IMR-90 (cell line): ENCODE measurements at regions not wholly inside any gene's neighbourhood (a gene's known extent, or its start where the extent isn't known, plus 50 kb on each side); places are given as distances from the start of the nearest gene placed in this dataset.

ENCODE experiments used
- ATAC-seq: fragments of 200-7000 bp; cut with Tn5 transposase; 2 replicates; pipeline ENCODE4 v1.9.1; 2020; ENCODE audit warnings: low read depth, mild to moderate bottlenecking, moderate library complexity
- BruUV-seq: library from RNA; stranded (reverse); fragments of 400-500 nt; replicated peaks from 2 replicates; lab custom pipeline; 2021; lab: Mats Ljungman, UMichigan
- CTCF ChIA-PET: fragments of 300-600 bp; formaldehyde crosslinking; extraction: SDS; loops from one replicate; lab custom pipeline; 2021; ENCODE audit warnings: antibody characterized with exemption; lab: Yijun Ruan, JAX
- POLR2A ChIA-PET: fragments of 300-600 bp; sonication (Branson Sonifier 250); formaldehyde crosslinking; loops from one replicate; lab custom pipeline; 2022; ENCODE audit warnings: antibody characterized with exemption; ENCODE audit not compliant: unreplicated experiment; lab: Charles Lee
- DNase-seq: peaks from one replicate; pipeline ENCODE4 v3.0.0; 2013
- H2AFZ ChIP-seq: replicated peaks from 2 replicates; pipeline ENCODE3; 2013; ENCODE audit warnings: low read length, mild to moderate bottlenecking; ENCODE audit not compliant: poor library complexity
- H2AK5ac ChIP-seq: 2 replicates; pipeline ENCODE4 v1.6.1; 2013; ENCODE audit warnings: low read depth, low read length, inconsistent platforms
- H2AK9ac ChIP-seq: replicated peaks from 2 replicates; pipeline ENCODE3; 2013; ENCODE audit warnings: mild to moderate bottlenecking, low read depth, low read length, moderate library complexity; ENCODE audit not compliant: poor library complexity
- H2BK120ac ChIP-seq: 2 replicates; pipeline ENCODE4 v1.6.1; 2013; ENCODE audit warnings: low read depth, low read length, inconsistent platforms
- H2BK15ac ChIP-seq: 3 replicates; pipeline ENCODE4 v1.6.1; 2013; ENCODE audit warnings: low read depth, low read length, inconsistent platforms
- H2BK20ac ChIP-seq: 2 replicates; pipeline ENCODE4 v1.6.1; 2013; ENCODE audit warnings: low read depth, mild to moderate bottlenecking, inconsistent platforms, low read length, moderate library complexity
- H2BK5ac ChIP-seq: 2 replicates; pipeline ENCODE4 v1.6.1; 2013; ENCODE audit warnings: mild to moderate bottlenecking, low read depth, low read length, inconsistent platforms; ENCODE audit not compliant: poor library complexity, severe bottlenecking
- H3K14ac ChIP-seq: replicated peaks from 2 replicates; pipeline ENCODE4 v1.6.1; 2013; ENCODE audit warnings: low read depth, low read length, inconsistent platforms
- H3K18ac ChIP-seq: 2 replicates; pipeline ENCODE4 v1.6.1; 2013; ENCODE audit warnings: low read depth, low read length, control low read depth
- H3K23ac ChIP-seq: 2 replicates; pipeline ENCODE4 v1.6.1; 2013; ENCODE audit warnings: low read depth, low read length, inconsistent platforms
- H3K27ac ChIP-seq: 2 replicates; pipeline ENCODE4 v1.5.1; 2013; ENCODE audit warnings: mild to moderate bottlenecking, control low read depth, low read length; ENCODE audit not compliant: insufficient read depth
- H3K27me3 ChIP-seq: 2 replicates; pipeline ENCODE4 v1.6.1; 2013; ENCODE audit warnings: low read length; ENCODE audit not compliant: control insufficient read depth, insufficient read depth
- H3K36me3 ChIP-seq: 2 replicates; pipeline ENCODE4 v1.6.1; 2013; ENCODE audit warnings: low read length, mixed read lengths; ENCODE audit not compliant: control insufficient read depth, insufficient read depth
- H3K4ac ChIP-seq: 2 replicates; pipeline ENCODE4 v1.6.1; 2013; ENCODE audit warnings: low read depth, low read length, inconsistent platforms
- H3K4me1 ChIP-seq: 2 replicates; pipeline ENCODE4 v1.6.1; 2013; ENCODE audit warnings: low read length, mixed read lengths; ENCODE audit not compliant: control insufficient read depth, insufficient read depth
- H3K4me2 ChIP-seq: 2 replicates; pipeline ENCODE4 v1.6.1; 2013; ENCODE audit warnings: low read depth, mild to moderate bottlenecking, control low read depth, low read length, moderate library complexity
- H3K4me3 ChIP-seq: 2 replicates; pipeline ENCODE4 v1.5.1; 2013; ENCODE audit warnings: low read depth, mild to moderate bottlenecking, control low read depth, low read length, moderate library complexity; ENCODE audit not compliant: insufficient read depth
- H3K56ac ChIP-seq: 2 replicates; pipeline ENCODE4 v1.6.1; 2013; ENCODE audit warnings: low read length, inconsistent platforms; ENCODE audit not compliant: insufficient read depth; ENCODE audit errors: extremely low read depth
- H3K79me1 ChIP-seq, 2 experiments: 2 replicates each; pipeline ENCODE4 v1.6.1; 2013; ENCODE audit warnings: low read length in 2 of 2, inconsistent platforms in 1 of 2, low read depth in 1 of 2
- H3K9ac ChIP-seq: 2 replicates; pipeline ENCODE4 v1.6.1; 2013; ENCODE audit warnings: low read depth, low read length, control low read depth
- H3K9me1 ChIP-seq: 2 replicates; pipeline ENCODE4 v1.6.1; 2013; ENCODE audit warnings: low read length, inconsistent platforms; ENCODE audit not compliant: insufficient read depth
- H3K9me3 ChIP-seq: 2 replicates; pipeline ENCODE4 v1.6.1; 2013; ENCODE audit warnings: low read length; ENCODE audit not compliant: control insufficient read depth, insufficient read depth
- H4K20me1 ChIP-seq: 2 replicates; pipeline ENCODE4 v1.6.1; 2013; ENCODE audit warnings: low read length, inconsistent platforms; ENCODE audit not compliant: insufficient read depth
- H4K5ac ChIP-seq: 2 replicates; pipeline ENCODE4 v1.6.1; 2013; ENCODE audit warnings: mild to moderate bottlenecking, low read depth, low read length, control low read depth
- H4K8ac ChIP-seq, 2 experiments: 2 replicates each; pipeline ENCODE4 v1.6.1; 2013; ENCODE audit warnings: low read depth in 2 of 2, low read length in 2 of 2, control low read depth in 1 of 2, inconsistent platforms in 1 of 2
- H4K91ac ChIP-seq: 2 replicates; pipeline ENCODE4 v1.6.1; 2013; ENCODE audit warnings: low read depth, low read length, inconsistent platforms; ENCODE audit not compliant: insufficient read depth
- ELK1 ChIP-seq: fragments of 150-350 bp; IDR thresholded peaks from 2 replicates; pipeline ENCODE4 v1.6.1; 2016; ENCODE audit warnings: low read depth, mild to moderate bottlenecking, low read length, moderate library complexity, borderline replicate concordance
- WGBS, 2 experiments: methylation state at CpG; one replicate each; pipeline versions ENCODE4 v1.1.5 to v1.1.7; 2013; ENCODE audit warnings: missing lambda C conversion rate in 2 of 2; ENCODE audit not compliant: insufficient read length in 1 of 2; ENCODE audit errors: extremely low coverage in 2 of 2; 5-methylcytosine and 5-hydroxymethylcytosine counted together
- dilution Hi-C: fragments of 300-500 bp; cut with HindIII; formaldehyde crosslinking; loops from one replicate; pipeline ENCODE4 v1.14.3; 2018; ENCODE audit warnings: low sequenced_read_pairs; ENCODE audit not compliant: unreplicated experiment
- in situ Hi-C: fragments of 300-500 bp; cut with MboI; formaldehyde crosslinking; loops from 3 replicates; pipeline ENCODE4 v1.14.3; 2019; ENCODE audit warnings: low sequenced_read_pairs, inconsistent platforms, mixed read lengths
- intact Hi-C: fragments of 100-400 bp; cut with micrococcal nuclease; formaldehyde crosslinking; loops from 2 replicates; pipeline ENCODE4 v1.10.0; 2022

GRCh38 chr9:103261951-103262350 lies 266.8 kb downstream of the CYLC2 start:
- no peak overlapping the region for H2BK15ac ChIP-seq
- no peaks in the 10 kb centered on the region for H3K79me1 ChIP-seq
- no peaks in the 10 kb centered on the region for H3K36me3 ChIP-seq
- intact Hi-C loops (no loop called here), in situ Hi-C loops (no loop called here), dilution Hi-C loops (no loop called here)
- H4K20me1 ChIP-seq, result no peaks in the 10 kb centered on the region
- CTCF ChIA-PET, result no interaction called here
- no CpG with 5 or more reads among the region's 2 CpGs for WGBS, 2 experiments
- no peak overlapping the region for H4K5ac ChIP-seq
- POLR2A ChIA-PET, result no interaction called here
- H4K91ac ChIP-seq, result no peak overlapping the region
- H3K18ac ChIP-seq, result no peak overlapping the region
- H3K23ac ChIP-seq, result no peak overlapping the region
- H4K8ac ChIP-seq, result no peak overlapping the region
- no peak overlapping the region for H2AK5ac ChIP-seq
- H3K4me3 ChIP-seq, result no peak overlapping the region
- no TSS peak for BruUV-seq
- no peak for DNase-seq
- H3K4ac ChIP-seq, result no peak overlapping the region
- H3K9me1 ChIP-seq, result no peaks in the 10 kb centered on the region
- H3K56ac ChIP-seq, result no peak overlapping the region
- no peak overlapping the region for H3K14ac ChIP-seq
- no peak overlapping the region for H2BK5ac ChIP-seq
- no peak overlapping the region for H3K4me2 ChIP-seq
- no peak overlapping the region for H2AFZ ChIP-seq
- no peak for ATAC-seq
- H3K9me3 ChIP-seq, result no peaks in the 10 kb centered on the region
- H2BK20ac ChIP-seq, result no peak overlapping the region
- H3K9ac ChIP-seq, result no peak overlapping the region
- H2AK9ac ChIP-seq, result no peak overlapping the region
- TF ChIP-seq ELK1, result no peak
- no peak overlapping the region for H2BK120ac ChIP-seq
- H3K4me1 ChIP-seq, result no peaks in the 10 kb centered on the region
- H3K27me3 ChIP-seq, result no peaks in the 10 kb centered on the region
- H3K27ac ChIP-seq, result no peak overlapping the region
